Cardiac fibroblast (primary cell): ENCODE measurements at regions not wholly inside any gene's neighbourhood (a gene's known extent, or its start where the extent isn't known, plus 50 kb on each side); places are given as distances from the start of the nearest gene placed in this dataset.

ENCODE experiments used
- DNase-seq, 2 donors: peaks; one replicate each; pipeline versions ENCODE4 v3.0.0 to v3.0.0-alpha.2; 2010; ENCODE audit warnings: low read depth in 2 of 2
- H3K4me3 ChIP-seq, 2 donors: replicated peaks in 1 of 2; 1 replicate in 1 of 2; 2 replicates in 1 of 2; pipeline ENCODE4 v1.5.1; 2011; ENCODE audit warnings: low read depth in 2 of 2, low read length in 2 of 2, mild to moderate bottlenecking in 2 of 2, moderate library complexity in 1 of 2
- TF ChIP-seq, protein P1 (sequence below): IDR thresholded peaks from one replicate; pipeline ENCODE4 v1.5.1; 2011; ENCODE audit warnings: low read depth, mild to moderate bottlenecking, low read length, inconsistent platforms

DNA sequence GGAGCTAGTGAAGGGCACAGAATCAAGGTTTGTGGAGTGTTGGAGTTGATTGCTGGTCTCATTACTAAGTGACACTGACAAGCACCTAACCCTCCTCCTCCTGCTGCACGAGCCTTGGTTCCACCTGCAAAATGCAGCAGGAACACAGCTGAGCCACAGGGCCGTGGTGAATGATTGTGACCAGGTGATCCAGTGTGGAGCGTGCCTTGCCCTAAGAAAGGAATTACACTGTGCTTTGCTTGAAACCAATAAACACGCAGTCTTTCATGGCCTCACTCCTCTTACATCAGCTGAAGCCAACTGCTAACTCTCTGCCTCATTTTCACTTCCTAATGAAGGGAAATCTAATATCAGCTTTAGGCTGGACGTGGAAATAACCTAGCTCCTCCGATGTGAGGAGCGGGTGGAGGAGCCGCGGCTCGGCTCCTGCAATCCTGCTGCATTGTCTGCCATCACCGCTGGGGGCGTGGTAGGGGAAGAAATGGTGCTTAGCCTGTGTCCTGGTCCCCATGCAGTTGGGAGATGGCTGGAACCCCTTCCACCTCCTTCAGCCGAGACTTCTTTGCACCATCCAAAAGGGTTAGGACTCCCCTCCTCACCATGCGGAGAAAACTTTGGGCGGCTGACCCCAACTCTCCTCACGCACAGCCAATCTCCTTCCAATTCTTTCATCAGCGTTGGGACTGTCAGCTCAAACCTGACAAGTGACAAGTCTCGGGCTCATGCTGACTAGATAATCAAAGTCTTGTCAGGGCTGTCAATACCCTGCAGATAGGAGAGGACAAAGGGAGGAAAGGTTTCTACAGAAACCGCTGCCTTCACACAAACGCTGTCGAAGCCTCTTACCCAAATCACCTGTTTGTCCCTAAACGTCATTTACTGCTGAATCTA, 427.9 kb downstream of the ZNF536 start:
- H3K4me3 ChIP-seq = no peak overlapping the region
- TF ChIP-seq, protein P1, sequence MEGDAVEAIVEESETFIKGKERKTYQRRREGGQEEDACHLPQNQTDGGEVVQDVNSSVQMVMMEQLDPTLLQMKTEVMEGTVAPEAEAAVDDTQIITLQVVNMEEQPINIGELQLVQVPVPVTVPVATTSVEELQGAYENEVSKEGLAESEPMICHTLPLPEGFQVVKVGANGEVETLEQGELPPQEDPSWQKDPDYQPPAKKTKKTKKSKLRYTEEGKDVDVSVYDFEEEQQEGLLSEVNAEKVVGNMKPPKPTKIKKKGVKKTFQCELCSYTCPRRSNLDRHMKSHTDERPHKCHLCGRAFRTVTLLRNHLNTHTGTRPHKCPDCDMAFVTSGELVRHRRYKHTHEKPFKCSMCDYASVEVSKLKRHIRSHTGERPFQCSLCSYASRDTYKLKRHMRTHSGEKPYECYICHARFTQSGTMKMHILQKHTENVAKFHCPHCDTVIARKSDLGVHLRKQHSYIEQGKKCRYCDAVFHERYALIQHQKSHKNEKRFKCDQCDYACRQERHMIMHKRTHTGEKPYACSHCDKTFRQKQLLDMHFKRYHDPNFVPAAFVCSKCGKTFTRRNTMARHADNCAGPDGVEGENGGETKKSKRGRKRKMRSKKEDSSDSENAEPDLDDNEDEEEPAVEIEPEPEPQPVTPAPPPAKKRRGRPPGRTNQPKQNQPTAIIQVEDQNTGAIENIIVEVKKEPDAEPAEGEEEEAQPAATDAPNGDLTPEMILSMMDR = peak; percentile 47
- DNase-seq = peak in 1 of 2 donors; percentile 10

DNA sequence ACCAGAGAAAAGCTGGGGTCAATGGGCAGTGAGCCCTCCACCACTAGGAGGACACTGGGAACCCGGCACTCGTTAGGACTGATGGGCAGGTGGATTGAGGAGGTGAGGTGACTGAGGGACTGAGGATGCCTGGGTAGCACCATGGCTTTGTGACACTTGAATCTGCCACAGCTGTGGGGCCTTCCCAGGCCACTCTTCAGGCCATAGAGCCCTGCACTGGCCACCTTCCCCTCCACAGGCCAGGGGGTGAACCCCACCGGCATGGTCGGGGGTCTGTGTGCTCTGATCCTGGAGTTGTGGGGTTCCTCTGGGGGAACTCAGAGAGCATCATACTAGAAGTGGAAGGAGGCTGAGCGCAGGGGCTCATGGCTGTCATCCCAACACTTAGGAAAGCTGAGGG, 423.5 kb downstream of the ZNF536 start:
- DNase-seq = no peak
- H3K4me3 ChIP-seq = no peak overlapping the region
- TF ChIP-seq, protein P1 = no peak

DNA sequence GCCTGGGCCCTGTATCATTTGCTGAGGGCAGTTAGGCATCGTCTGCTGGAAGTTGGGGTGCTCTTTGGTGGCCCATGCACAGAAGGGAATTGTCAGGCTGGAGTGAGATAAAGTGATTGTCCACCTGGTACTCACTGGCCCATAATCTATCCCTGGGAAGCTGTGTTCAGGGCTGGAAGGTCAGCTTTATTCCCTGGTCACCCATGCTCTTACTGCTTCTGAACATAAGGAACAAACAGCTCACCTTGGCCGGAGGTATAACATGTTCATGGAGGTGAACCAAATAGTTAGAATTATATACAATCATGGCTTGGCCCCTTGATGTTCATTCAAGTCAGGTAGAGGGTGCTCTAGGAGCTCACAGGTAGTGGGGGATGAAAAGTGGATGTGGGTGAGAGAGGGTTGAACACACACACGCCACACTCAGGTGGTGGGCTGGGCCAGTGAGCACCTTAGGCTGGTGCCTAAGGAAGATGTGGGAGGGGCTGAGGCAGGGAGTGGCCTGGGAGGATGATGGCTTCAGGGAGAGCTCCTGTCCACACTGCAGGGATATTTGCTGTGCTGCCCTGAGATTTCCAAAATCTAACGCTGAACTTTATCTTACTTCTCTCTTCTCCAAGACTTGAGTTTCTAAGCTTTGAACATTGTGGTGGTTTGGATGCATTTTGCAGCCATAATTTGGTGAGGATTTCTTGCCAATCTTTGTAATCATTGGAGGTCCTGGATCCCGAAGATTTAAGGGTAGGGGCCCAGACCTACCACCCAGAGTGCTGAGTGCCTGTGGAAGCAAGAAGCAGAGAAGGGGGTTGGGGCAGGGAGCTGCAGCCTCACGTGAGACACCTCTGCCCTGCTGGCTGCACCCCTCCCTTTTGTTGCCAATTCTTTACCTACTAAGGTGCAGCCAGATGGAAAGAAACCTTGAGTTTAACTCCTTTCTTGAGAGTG, 420.6 kb downstream of the ZNF536 start:
- TF ChIP-seq, protein P1 = no peak
- H3K4me3 ChIP-seq = no peak overlapping the region
- no peak for DNase-seq

DNA sequence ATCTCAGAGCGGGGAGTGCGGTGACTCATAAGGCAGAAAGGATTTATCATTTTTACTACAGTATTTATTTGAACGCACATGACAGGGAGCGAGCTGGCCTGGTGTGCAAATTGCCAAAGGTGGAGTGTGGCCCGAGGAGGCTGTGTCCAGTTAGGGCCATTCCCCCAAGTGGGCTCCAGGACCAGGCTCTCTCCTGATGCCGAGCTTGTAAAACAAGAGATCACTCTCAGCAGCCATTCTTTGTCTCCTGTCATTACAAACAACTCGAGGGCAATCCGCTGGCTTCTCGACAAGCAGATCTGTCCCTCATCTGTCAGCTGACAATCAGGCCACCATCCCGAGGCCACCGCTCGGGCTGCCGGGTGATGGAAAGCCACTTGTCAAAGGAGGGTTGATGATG, 418.9 kb downstream of the ZNF536 start:
- TF ChIP-seq, protein P1 = no peak
- H3K4me3 ChIP-seq = no peak overlapping the region
- no peak for DNase-seq

DNA sequence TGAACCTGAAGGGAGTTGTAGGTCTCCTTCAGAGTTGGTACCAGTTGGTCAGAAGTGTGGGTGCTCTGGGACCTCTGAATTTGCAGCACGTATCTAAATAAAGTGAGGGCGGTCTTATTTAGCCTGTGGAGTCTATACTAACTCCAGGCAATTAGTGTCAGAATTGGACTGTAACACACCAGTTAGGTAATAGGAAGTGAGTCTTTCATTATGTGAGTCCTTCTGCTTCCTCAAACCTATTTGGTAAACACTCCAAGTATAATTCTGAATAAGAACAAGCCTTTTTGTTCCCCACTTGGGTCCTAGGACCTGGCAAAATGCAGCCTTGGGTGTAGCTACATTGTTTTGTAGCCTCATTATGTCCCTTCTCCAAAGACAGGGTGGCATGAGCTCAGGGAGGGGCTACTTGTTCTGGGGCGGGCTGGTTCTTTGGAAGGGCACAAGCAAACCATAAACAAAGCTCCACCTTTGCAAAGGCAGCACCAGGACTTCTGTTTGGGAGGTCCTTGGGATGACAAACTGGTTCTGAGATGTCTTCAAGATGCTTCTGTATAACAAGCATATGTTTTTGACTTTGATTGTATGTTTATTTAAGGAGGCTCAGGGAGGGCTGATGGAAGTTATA, 418.0 kb downstream of the ZNF536 start:
- no peak for DNase-seq
- TF ChIP-seq, protein P1 = no peak
- H3K4me3 ChIP-seq = no peak overlapping the region

DNA sequence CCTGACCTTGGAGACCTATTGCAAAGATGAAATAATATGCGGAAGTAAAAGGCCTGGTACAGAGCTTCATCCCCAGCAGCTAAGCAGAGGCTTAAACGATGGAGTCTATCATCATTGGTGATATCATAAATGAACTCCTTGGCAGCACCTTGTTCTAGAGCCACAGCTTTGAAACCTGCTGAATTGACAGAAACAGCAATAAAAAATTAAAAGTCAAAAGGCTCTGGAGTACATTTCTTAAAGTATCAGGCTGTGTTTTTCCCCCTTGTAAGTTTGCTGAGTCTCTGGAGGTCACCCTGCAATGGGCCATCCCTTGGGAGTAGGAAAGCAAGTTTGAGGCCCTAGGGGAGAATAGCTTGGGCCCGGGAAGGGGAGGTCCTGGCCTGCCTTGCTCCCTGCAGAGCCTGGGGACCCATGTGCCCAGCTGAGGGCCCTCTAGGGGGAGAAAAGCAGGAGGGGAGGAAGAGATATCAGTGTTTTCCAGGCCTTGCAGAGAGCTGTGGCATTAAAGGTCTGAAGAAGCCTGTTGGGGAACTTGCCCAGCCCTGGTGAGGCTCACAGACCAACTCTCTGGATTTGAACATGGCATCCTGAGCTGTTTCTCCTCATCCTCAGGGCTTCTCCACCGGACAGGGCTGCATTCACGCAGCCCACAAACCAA, 416.1 kb downstream of the ZNF536 start:
- TF ChIP-seq, protein P1 = no peak
- no peak overlapping the region for H3K4me3 ChIP-seq
- no peak for DNase-seq
